CD4-positive, alpha-beta T cell treated with Interleukin-6 for 4 hours (primary cell): ENCODE measurements at regions not wholly inside any gene's neighbourhood (a gene's known extent, or its start where the extent isn't known, plus 50 kb on each side); places are given as distances from the start of the nearest gene placed in this dataset.

Source experiments
- DNase-seq: peaks from one replicate; pipeline ENCODE4 v3.0.0-alpha.2; 2020; ENCODE audit warnings: mixed read lengths

GRCh38 chr18:38475686-38476085, 910.1 kb upstream of the CELF4 start:
- DNase-seq = no peak

GRCh38 chr18:38473535-38473934, 907.9 kb upstream of the CELF4 start:
- DNase-seq = no peak

DNA sequence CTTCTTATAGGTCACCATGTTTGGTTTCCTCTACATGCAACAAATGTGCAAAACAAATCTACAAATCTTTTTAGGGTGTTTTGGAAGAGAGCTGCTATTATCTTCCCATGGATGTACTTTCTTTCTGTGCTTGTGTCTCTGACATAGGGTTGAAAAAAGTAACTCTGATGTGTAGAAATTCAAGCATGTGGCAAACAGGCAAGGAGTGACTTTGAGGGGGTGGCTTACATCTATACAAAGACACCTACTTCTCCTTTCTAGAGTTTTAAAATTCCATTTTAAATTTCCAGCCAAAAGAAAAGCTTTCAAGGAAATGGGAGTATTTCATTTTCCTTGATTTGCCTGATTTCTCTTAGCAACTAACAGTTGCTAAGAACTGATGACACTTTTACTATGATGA, 904.8 kb upstream of the CELF4 start:
- DNase-seq = no peak

DNA sequence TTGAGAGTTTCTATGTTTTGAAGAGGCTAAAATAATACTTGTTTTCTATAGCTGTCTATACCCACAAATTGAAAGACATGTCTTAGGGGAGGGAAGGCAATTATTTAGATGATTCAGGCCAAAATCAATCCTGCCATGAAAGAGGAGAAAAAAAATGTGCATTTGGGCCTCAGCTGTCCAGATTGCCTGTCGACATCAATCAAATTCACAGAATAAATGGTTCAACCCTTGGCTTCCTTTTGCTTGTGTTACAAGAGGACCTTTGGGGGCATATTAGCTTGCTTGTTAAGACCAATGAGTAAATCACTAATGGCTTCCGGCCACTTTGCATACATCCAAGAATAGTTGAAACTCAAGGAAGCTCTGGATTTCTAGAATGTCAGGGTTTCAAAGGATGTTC, 900.8 kb upstream of the CELF4 start:
- no peak for DNase-seq

GRCh38 chr18:38464024-38464423, 898.4 kb upstream of the CELF4 start:
- DNase-seq = no peak

DNA sequence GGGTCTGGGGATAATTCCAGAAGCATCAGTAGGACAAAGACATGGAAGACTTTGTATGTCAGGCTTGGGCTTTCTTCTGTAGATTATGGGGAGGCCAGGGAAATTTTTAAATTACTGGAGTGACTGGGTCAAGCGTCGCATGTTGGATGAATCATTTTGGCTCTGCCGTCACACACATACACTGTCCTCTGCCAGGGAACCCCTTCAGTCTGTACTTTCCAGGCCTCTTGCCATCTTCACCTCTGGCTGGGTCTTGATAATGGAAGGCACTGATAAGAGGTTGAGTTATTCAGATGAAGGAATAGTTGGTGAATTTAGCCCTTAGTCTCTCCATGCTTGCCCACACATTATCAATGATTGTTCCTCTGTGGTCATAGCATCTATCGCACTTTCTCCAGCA, 895.1 kb upstream of the CELF4 start:
- DNase-seq = no peak

DNA sequence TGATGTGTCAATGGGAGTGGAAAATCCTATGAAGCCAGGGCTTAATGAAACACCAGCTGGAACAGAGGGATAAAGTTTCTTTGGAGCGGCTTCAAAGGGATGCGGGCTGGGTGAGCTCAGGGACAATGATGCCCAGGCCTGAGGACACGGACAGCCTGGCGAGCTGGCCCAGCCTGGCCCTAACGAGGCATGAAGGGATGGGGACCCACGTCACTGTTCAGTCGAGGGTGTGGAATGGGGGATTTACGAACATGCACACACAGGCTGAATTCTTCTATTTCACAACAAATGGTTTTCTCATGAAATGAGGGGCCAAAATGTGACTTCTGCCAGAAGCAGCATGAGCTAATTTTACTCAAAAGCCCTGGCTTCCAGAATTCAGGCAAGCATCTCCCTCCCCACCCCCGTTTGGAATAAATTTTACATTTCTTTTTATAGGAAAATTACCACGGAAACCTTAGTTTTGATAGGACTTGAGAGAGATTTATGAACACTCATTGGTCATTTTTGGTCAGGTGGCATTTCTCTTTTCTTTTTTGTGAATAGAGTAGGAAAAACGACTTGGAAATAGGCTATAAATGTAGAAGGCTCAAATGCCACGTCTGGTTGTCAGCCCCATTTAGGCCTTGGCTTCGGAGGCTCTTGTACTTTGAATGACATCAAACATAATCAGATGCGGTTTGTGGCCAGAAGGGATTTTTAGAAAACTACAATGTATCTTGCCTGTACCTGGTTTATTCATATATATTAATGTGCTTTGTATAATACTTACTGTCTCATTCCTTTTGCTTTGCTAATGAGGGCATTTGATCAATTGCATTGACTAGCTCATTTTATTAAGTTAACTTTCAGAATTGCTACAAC, 893.8 kb upstream of the CELF4 start:
- DNase-seq = no peak

DNA sequence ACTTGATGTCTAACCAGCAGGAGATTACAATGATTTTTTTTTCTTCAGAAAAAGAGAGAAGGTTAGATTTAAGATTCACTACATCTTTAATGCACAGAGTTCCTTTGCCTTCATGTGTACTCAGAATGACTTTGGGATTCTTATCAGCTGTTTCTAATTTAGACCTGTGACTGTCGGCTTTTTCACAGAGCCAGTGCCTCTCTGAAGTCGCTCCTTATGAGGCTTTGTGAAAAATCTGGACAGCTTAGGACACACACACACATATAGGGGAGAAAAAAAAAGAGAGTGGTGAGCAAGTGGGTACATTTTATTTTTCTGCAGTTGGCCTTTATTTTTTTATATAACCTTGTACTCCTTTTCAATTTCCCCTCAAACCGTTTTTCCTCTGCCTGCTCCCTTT, 893.1 kb upstream of the CELF4 start:
- DNase-seq = no peak

DNA sequence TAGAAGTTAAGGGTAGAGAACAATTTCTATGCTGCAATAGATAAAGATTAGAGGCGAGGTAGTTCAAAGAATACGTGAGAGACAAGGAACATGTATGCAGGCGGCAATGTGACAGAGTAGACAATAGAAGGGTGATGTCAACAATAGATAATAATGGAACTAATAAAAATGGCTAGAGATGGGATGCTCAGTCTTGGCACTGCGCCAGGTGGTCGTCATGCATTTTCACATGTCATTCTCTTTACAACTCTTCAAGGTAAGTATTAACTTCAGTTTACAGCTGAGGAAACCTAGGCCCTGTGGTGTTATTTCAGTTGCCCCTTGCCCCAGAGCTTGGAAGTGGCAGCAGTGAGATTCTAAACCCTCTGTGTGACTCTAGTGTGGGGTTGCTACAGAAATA, 890.7 kb upstream of the CELF4 start:
- no peak for DNase-seq

GRCh38 chr18:38454764-38455469, 889.3 kb upstream of the CELF4 start:
- DNase-seq = no peak

DNA sequence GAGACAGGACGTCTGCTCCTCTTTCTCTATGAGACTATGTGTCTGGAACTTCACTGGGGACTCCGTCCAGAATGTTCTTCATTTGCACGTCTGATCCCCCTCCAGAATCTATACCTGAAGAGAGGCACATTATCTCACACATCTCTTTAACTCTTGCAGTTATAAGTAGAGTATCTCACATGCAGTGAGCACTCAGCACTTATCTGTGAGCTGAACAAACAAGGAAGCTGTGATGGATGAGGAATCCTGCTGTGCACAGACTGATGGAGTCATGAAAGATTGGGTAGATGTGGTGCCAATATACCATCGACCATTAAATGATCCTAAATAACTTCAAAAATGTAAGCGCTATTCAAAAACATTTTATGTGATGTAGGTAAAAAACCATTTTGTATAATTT, 888.3 kb upstream of the CELF4 start:
- no peak for DNase-seq

DNA sequence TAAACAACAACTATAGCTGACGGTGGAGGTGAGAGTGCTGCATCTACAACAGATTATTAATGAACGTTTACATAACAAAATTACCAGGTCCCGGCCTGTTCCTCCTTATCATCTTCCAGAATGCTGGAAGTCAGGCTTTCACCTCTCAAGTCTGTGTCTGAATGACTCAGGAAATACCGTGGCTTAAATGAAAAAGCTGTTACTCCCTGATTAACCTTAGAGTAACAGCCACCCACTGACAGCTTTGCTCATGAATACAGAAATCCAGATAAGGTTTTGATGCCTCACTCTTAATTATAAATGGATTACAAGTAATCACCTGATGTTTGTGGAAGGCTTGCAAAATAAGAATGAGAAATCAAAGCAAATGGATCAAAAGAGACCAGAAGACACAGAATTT, 885.3 kb upstream of the CELF4 start:
- no peak for DNase-seq

DNA sequence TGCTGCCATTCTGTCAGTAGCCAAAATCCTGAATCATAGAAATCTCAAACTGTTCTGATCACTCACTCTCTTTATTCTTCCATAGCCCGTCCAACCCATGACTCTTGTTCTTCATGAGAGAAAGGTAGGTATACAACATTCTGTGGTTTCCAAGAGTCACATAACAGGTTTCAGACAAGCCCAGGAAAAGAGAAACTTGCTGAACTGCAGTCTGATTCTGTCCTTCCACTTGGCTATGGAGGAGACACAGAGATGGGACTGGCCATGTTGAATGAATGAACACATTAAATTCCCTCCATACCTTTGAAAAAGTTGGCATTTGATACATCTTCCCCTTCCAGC, 880.2 kb upstream of the CELF4 start:
- no peak for DNase-seq

DNA sequence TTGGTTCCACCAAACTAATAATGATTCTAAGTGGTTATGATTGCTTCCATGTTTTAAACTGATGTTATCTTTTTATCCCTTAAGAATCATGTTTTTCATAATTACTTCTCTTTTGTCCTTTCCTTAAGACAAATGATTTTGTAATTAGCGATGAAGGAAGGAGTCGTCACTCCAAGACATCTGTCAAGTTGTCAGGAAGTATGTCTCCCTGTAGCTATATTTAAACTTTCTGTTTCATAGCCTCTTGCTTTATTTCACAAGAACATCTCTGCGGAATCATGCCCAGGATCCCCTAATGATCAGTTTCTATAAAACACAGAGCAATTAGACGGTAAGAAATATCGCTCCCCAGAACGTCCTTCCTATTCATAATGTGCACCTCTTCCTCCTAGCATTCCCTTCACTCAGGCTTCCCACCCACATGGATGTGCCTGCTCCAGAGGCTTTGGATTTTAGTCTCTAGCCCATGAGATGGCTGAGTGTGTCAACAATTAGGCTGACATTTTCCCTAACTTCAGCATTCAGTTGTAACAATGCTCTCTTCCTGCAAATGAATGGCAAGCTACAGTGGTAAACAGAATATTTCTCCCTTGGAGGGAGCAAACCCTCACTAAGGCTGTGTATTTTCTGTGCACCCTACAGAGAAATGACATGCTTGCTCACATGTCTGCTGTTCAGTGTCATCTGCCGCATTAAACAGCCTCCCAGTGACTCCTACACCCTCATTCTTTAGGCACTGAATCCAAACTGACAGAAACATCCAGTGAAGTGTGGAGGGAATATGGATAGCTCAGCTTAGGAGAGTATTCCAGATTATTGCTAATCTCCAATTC, 879.6 kb upstream of the CELF4 start:
- no peak for DNase-seq

GRCh38 chr18:38427736-38428135, 862.1 kb upstream of the CELF4 start:
- no peak for DNase-seq

DNA sequence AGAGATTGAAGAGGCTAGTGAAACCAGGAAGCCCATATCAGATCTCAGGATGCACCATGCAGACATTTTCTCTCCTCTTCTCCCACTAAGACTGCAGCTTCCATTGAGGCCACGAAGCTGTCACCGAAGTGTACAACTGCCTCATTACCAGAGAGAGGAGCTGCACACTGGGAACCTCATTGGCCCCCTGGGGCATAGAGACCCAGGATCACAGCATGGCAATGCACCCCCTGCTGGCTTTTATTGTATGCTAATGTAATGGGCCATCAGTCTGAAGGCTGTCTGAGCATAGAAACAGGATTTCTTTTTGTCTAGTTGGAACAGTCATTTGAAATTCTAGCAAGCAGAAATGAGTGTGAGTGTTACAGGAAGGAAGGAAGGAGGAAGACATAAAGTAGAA, 861.6 kb upstream of the CELF4 start:
- DNase-seq = no peak

DNA sequence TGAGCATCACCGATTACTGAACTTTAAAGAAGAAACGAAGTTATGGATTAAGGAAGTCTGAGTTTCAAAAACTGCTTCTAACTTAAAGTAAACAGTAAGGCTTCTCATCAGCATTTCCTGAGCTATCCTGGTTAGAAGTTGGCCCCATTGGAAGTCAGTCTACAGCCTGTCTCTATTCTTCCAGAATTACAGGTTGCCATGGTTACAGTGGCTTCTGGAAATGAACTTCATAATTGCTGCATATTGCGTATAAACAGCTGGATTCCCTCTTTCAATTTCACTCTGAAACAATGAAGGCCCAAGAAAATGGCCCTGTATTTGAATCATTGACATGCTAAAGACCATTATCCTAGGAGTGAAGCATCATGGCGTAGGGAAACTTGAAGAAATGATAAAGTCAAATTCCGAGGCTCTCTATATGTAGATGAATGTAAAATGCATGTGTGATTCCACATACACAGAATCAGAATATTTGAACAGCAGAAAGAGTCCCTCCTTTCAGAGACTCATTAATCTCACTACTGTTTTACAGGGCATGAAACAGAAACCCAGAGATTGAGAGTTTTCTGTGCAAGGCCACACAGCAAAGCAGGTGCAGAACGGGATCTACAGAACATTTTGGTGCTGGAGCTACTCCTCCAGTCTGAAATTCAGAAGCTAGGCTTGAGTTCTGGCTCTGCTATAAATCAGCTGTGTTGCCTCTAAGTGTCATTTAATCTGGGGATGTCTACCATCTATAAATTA, 856.4 kb upstream of the CELF4 start:
- DNase-seq = no peak

GRCh38 chr18:38421021-38421420, 855.4 kb upstream of the CELF4 start:
- DNase-seq = no peak

GRCh38 chr18:38420611-38421010, 855.0 kb upstream of the CELF4 start:
- DNase-seq = no peak

DNA sequence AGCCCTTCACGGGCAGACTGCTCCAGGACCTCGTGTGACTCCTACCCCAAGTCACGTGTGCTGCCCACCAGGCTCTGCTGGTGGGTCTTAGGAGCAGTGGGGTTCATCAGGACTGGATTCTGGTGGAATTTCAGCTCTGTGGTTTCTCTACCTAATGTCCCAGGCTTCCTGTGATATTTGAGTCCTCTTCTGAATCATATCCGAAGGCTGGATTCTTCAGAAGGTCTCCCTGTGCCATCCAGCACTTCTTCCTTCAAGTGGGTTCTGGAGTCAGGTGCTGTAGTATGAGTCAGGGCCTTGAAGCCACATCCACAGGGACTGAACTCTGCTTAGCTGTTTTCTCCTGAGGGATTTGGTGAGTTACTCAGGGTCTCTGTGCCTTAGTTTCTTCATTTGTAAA, 850.2 kb upstream of the CELF4 start:
- no peak for DNase-seq

DNA sequence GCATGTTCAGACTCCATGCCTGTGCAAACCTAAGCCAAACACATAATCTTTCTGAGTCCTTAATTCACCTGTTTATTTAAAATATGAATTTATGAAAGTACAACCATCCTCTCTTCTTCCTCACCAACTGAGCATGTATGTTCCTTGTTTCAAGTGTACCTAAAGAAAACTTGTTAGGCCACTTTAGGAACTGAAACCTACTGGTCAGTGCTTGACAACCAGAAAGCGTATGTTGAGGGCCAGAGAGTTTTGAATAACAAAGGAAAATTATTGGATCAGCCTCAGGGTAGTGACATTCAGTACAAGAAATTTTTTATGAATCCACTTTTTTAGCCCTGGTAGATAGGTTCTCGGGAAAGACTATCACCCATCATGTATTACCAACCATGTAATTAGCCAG, 847.6 kb upstream of the CELF4 start:
- DNase-seq = no peak

DNA sequence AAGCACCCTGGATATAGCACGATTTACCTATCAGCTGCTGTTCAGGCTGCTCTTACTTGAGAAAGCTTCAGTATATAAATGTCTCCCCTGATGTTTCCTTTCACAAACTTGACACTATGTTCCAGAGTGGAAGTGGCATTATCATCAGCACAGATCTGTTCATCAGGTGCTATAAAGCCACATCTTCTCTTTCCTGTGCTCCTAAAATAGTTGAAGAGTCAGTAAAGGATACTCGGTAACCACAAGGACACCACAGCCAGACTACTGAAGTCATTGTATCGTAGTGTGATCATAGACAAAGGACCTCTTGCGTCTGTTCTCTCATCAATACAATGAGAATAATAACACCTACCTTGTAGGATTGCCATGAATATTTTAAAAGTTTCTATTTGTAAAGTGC, 841.0 kb upstream of the CELF4 start:
- no peak for DNase-seq

DNA sequence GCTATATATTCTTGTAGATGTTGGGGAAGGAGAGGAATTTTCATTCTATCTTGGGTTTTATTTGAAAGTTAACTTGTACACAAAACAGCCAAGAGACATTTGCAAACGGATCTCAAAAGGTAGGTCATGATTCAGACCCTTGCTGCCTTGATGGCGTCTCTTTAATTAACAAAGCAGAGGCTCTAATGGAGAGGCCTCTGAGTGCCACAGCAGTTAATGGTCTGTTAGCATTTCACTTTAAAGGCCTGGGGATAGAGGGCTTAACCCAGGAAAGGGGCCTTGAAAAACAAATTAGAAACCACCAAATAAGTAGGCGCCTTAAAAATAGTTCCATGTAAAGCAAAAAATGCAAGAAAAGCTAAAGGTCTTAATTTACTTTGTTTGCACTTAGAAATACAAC, 836.9 kb upstream of the CELF4 start:
- DNase-seq = no peak
